H1 (cell line): ENCODE measurements at regions not wholly inside any gene's neighbourhood (a gene's known extent, or its start where the extent isn't known, plus 50 kb on each side); places are given as distances from the start of the nearest gene placed in this dataset.

ENCODE experiments used
- CREB1 ChIP-seq: IDR thresholded peaks from 2 replicates; pipeline ENCODE4 v1.6.1; 2012; ENCODE audit warnings: inconsistent platforms
- EP300 ChIP-seq, 2 experiments: IDR thresholded peaks; 1 replicate in 1 of 2; 2 replicates in 1 of 2; pipeline ENCODE4 v1.6.1; 2011 to 2012; ENCODE audit warnings: low read depth in 2 of 2, low read length in 2 of 2, mild to moderate bottlenecking in 2 of 2, borderline replicate concordance in 1 of 2, inconsistent platforms in 1 of 2, moderate library complexity in 1 of 2
- HDAC6 ChIP-seq: IDR thresholded peaks from one replicate; pipeline ENCODE4 v1.7.1; 2012; ENCODE audit warnings: low read depth, mild to moderate bottlenecking, inconsistent platforms, low read length, moderate library complexity
- SAP30 ChIP-seq: fragments of 300-600 bp; sonication (generic); IDR thresholded peaks from 2 replicates; pipeline ENCODE4 v1.7.1; 2012; ENCODE audit warnings: low read length, moderate library complexity, mild to moderate bottlenecking, inconsistent platforms; ENCODE audit not compliant: insufficient read depth, insufficient replicate concordance
- TF ChIP-seq, protein P1 (sequence below): fragments of 300-600 bp; sonication (generic); IDR thresholded peaks from 2 replicates; pipeline ENCODE4 v1.7.1; 2012; ENCODE audit warnings: low read length, moderate library complexity, mild to moderate bottlenecking, inconsistent platforms; ENCODE audit not compliant: insufficient replicate concordance
- TF ChIP-seq, protein P2 (sequence below): IDR thresholded peaks from 2 replicates; pipeline ENCODE4 v1.6.1; 2012; ENCODE audit warnings: inconsistent platforms

DNA sequence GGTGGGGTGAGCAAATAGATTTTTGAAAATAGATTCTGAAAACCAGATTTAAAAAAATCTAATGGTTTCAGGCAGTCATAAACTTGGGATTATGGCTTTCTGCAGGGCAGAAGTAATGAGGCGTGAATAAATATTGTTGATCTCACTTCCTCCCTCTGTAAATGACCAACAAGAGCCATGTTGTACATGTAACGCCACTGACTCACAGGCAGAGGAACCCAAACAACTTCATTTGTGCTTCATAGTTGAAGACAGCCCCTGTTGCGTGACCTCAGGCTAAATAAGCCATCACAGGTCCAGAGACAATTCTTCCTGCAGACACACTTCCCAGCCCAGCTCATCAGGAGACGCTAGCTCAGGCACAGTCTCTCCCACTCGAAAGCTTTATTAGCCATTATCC, 59.1 kb upstream of the F13A1 start (continued):
- TF ChIP-seq, protein P1, sequence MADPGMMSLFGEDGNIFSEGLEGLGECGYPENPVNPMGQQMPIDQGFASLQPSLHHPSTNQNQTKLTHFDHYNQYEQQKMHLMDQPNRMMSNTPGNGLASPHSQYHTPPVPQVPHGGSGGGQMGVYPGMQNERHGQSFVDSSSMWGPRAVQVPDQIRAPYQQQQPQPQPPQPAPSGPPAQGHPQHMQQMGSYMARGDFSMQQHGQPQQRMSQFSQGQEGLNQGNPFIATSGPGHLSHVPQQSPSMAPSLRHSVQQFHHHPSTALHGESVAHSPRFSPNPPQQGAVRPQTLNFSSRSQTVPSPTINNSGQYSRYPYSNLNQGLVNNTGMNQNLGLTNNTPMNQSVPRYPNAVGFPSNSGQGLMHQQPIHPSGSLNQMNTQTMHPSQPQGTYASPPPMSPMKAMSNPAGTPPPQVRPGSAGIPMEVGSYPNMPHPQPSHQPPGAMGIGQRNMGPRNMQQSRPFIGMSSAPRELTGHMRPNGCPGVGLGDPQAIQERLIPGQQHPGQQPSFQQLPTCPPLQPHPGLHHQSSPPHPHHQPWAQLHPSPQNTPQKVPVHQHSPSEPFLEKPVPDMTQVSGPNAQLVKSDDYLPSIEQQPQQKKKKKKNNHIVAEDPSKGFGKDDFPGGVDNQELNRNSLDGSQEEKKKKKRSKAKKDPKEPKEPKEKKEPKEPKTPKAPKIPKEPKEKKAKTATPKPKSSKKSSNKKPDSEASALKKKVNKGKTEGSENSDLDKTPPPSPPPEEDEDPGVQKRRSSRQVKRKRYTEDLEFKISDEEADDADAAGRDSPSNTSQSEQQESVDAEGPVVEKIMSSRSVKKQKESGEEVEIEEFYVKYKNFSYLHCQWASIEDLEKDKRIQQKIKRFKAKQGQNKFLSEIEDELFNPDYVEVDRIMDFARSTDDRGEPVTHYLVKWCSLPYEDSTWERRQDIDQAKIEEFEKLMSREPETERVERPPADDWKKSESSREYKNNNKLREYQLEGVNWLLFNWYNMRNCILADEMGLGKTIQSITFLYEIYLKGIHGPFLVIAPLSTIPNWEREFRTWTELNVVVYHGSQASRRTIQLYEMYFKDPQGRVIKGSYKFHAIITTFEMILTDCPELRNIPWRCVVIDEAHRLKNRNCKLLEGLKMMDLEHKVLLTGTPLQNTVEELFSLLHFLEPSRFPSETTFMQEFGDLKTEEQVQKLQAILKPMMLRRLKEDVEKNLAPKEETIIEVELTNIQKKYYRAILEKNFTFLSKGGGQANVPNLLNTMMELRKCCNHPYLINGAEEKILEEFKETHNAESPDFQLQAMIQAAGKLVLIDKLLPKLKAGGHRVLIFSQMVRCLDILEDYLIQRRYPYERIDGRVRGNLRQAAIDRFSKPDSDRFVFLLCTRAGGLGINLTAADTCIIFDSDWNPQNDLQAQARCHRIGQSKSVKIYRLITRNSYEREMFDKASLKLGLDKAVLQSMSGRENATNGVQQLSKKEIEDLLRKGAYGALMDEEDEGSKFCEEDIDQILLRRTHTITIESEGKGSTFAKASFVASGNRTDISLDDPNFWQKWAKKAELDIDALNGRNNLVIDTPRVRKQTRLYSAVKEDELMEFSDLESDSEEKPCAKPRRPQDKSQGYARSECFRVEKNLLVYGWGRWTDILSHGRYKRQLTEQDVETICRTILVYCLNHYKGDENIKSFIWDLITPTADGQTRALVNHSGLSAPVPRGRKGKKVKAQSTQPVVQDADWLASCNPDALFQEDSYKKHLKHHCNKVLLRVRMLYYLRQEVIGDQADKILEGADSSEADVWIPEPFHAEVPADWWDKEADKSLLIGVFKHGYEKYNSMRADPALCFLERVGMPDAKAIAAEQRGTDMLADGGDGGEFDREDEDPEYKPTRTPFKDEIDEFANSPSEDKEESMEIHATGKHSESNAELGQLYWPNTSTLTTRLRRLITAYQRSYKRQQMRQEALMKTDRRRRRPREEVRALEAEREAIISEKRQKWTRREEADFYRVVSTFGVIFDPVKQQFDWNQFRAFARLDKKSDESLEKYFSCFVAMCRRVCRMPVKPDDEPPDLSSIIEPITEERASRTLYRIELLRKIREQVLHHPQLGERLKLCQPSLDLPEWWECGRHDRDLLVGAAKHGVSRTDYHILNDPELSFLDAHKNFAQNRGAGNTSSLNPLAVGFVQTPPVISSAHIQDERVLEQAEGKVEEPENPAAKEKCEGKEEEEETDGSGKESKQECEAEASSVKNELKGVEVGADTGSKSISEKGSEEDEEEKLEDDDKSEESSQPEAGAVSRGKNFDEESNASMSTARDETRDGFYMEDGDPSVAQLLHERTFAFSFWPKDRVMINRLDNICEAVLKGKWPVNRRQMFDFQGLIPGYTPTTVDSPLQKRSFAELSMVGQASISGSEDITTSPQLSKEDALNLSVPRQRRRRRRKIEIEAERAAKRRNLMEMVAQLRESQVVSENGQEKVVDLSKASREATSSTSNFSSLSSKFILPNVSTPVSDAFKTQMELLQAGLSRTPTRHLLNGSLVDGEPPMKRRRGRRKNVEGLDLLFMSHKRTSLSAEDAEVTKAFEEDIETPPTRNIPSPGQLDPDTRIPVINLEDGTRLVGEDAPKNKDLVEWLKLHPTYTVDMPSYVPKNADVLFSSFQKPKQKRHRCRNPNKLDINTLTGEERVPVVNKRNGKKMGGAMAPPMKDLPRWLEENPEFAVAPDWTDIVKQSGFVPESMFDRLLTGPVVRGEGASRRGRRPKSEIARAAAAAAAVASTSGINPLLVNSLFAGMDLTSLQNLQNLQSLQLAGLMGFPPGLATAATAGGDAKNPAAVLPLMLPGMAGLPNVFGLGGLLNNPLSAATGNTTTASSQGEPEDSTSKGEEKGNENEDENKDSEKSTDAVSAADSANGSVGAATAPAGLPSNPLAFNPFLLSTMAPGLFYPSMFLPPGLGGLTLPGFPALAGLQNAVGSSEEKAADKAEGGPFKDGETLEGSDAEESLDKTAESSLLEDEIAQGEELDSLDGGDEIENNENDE: no peak
- TF ChIP-seq SAP30 (no peak), CREB1 (no peak), HDAC6 (no peak), EP300 (IDR thresholded peaks at IDR 0.05; ENCODE audit: borderline replicate concordance in 1 of 2, low read depth in 2 of 2, low read length in 2 of 2) (no peak)
- TF ChIP-seq, protein P2, sequence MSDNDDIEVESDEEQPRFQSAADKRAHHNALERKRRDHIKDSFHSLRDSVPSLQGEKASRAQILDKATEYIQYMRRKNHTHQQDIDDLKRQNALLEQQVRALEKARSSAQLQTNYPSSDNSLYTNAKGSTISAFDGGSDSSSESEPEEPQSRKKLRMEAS: no peak
- TF ChIP-seq, all 59 proteins: peak for 0
